ENCODE measurements at regions not wholly inside any gene's neighbourhood (a gene's known extent, or its start where the extent isn't known, plus 50 kb on each side); places are given as distances from the start of the nearest gene placed in this dataset.

GRCh38 chr3:170799009-170799408 is 71.0 kb downstream of the RPL22L1 start:
- Histone ChIP-seq H2AFZ (ENCODE audit: low read depth) (no peak overlapping the region), H3K27ac (ENCODE audit: low read depth in 2 of 2, low read length in 1 of 2) (no peak overlapping the region), H3K9me2 (no peaks in the 10 kb centered on the region), H3K9me3 (no peaks in the 10 kb centered on the region; the same call in 1 of the 2 replicates), H3K9ac (no peak overlapping the region), H3K36me3 (replicated peaks in 1 of 2; ENCODE audit: control insufficient read depth in 1 of 2, insufficient read depth in 2 of 2, low read length in 1 of 2) (no peaks in the 10 kb centered on the region), H3K79me2 (ENCODE audit: insufficient read depth) (no peaks in the 10 kb centered on the region), H3K4me1 (ENCODE audit: control insufficient read depth in 1 of 2, insufficient read depth in 2 of 2, low read depth in 1 of 2, low read length in 1 of 2) (peaks cover 0 to 20% of the 10 kb centered on the region in 2 experiments; a peak in 2 of 4 replicates), H4K20me1 (ENCODE audit: insufficient read depth) (no peaks in the 10 kb centered on the region), H3K27me3 (ENCODE audit: insufficient read depth) (no peaks in the 10 kb centered on the region), H3K4me3 (ENCODE audit: low read depth in 2 of 2, low read length in 1 of 2) (no peak overlapping the region), H3K4me2 (no peak overlapping the region), H3F3A (replicated peaks; ENCODE audit: insufficient read depth) (peaks cover 23% of the 10 kb centered on the region)
- TF ChIP-seq EP300 (IDR thresholded peaks at IDR 0.05; ENCODE audit: borderline replicate concordance in 1 of 2, low read depth in 1 of 2, low read length in 1 of 2) (no peak), MXI1 (IDR thresholded peaks at IDR 0.05; ENCODE audit: low read depth, low read length) (no peak), GATA2 (CRISPR knock-in tag; IDR thresholded peaks at IDR 0.05) (no peak), TCF12 (IDR thresholded peaks at IDR 0.05) (no peak), PBX3 (IDR thresholded peaks at IDR 0.05) (no peak), TEAD4 (IDR thresholded peaks at IDR 0.05; ENCODE audit: borderline replicate concordance, insufficient read depth) (no peak), RXRA (IDR thresholded peaks at IDR 0.05; ENCODE audit: borderline replicate concordance, low read depth) (no peak)
- 84% methylated on average over 2 of the region's 2 CpGs for WGBS (ENCODE audit: low lambda C conversion rate)
- DNase-seq, result no peak
- ChIA-PET CTCF (interaction anchor here (1.7 to 4.0 kb wide), 2 partner anchors 11 to 49 kb away, joined by 3 to 16 read pairs; no protein-coding TSS in a partner anchor), POLR2A (no interaction called here)

GRCh38 chr3:170797685-170798084 is 72.3 kb downstream of the RPL22L1 start:
- H3K4me1 ChIP-seq (ENCODE audit: control insufficient read depth in 1 of 2, insufficient read depth in 2 of 2, low read depth in 1 of 2, low read length in 1 of 2), result peaks cover 0 to 10% of the 10 kb centered on the region in 2 experiments; a peak in 1 of 4 replicates
- H3K27ac ChIP-seq (ENCODE audit: low read depth in 2 of 2, low read length in 1 of 2), result no peak overlapping the region
- 65% methylated on average over 5 of the region's 5 CpGs for WGBS (ENCODE audit: low lambda C conversion rate)
- no peaks in the 10 kb centered on the region for H4K20me1 ChIP-seq (ENCODE audit: insufficient read depth)
- no peak overlapping the region for H3K4me2 ChIP-seq
- no peak overlapping the region for H2AFZ ChIP-seq (ENCODE audit: low read depth)
- no peaks in the 10 kb centered on the region for H3K36me3 ChIP-seq (replicated peaks in 1 of 2; ENCODE audit: control insufficient read depth in 1 of 2, insufficient read depth in 2 of 2, low read length in 1 of 2)
- H3K9me2 ChIP-seq, result no peaks in the 10 kb centered on the region
- H3F3A ChIP-seq (replicated peaks; ENCODE audit: insufficient read depth), result peaks cover 13% of the 10 kb centered on the region
- no peak for DNase-seq
- no peak overlapping the region for H3K4me3 ChIP-seq (ENCODE audit: low read depth in 2 of 2, low read length in 1 of 2)
- H3K27me3 ChIP-seq (ENCODE audit: insufficient read depth), result no peaks in the 10 kb centered on the region
- ChIA-PET POLR2A (no interaction called here), CTCF (interaction anchor here (1.7 to 4.0 kb wide), 2 partner anchors 13 to 51 kb away, joined by 3 to 16 read pairs; no protein-coding TSS in a partner anchor)
- no peak for TF ChIP-seq TAF1 (IDR thresholded peaks at IDR 0.05; ENCODE audit: borderline replicate concordance, low read depth, low read length)
- no peak for TF ChIP-seq MEF2A (IDR thresholded peaks at IDR 0.05; ENCODE audit: borderline replicate concordance, low read depth)
- no peak for TF ChIP-seq TCF12 (IDR thresholded peaks at IDR 0.05)
- TF ChIP-seq SIN3A (IDR thresholded peaks at IDR 0.05; ENCODE audit: borderline replicate concordance, low read depth, low read length), result no peak
- TF ChIP-seq SMC3 (IDR thresholded peaks at IDR 0.05; ENCODE audit: low read depth, low read length), result no peak
- TF ChIP-seq RXRA (IDR thresholded peaks at IDR 0.05; ENCODE audit: borderline replicate concordance, low read depth), result no peak
- no peak for TF ChIP-seq RFX5 (IDR thresholded peaks at IDR 0.05; ENCODE audit: low read length)
- no peak for TF ChIP-seq EZH2phosphoT487 (IDR thresholded peaks at IDR 0.05; ENCODE audit: borderline replicate concordance, low read depth)
- TF ChIP-seq RAD21 (IDR thresholded peaks at IDR 0.05; ENCODE audit: low read length), result no peak
- TF ChIP-seq YY1 (IDR thresholded peaks at IDR 0.05; ENCODE audit: low read depth), result no peak
- no peak for TF ChIP-seq GABPA (IDR thresholded peaks at IDR 0.05; ENCODE audit: low read depth)
- TF ChIP-seq IRF3 (IDR thresholded peaks at IDR 0.05; ENCODE audit: low read depth, low read length), result no peak
- TF ChIP-seq TEAD4 (IDR thresholded peaks at IDR 0.05; ENCODE audit: borderline replicate concordance, insufficient read depth), result no peak
- TF ChIP-seq NRF1 (IDR thresholded peaks at IDR 0.05; ENCODE audit: low read depth, low read length), result no peak
- TF ChIP-seq CHD2 (IDR thresholded peaks at IDR 0.05; ENCODE audit: low read length, partially characterized antibody), result no peak
- TF ChIP-seq, protein P1, sequence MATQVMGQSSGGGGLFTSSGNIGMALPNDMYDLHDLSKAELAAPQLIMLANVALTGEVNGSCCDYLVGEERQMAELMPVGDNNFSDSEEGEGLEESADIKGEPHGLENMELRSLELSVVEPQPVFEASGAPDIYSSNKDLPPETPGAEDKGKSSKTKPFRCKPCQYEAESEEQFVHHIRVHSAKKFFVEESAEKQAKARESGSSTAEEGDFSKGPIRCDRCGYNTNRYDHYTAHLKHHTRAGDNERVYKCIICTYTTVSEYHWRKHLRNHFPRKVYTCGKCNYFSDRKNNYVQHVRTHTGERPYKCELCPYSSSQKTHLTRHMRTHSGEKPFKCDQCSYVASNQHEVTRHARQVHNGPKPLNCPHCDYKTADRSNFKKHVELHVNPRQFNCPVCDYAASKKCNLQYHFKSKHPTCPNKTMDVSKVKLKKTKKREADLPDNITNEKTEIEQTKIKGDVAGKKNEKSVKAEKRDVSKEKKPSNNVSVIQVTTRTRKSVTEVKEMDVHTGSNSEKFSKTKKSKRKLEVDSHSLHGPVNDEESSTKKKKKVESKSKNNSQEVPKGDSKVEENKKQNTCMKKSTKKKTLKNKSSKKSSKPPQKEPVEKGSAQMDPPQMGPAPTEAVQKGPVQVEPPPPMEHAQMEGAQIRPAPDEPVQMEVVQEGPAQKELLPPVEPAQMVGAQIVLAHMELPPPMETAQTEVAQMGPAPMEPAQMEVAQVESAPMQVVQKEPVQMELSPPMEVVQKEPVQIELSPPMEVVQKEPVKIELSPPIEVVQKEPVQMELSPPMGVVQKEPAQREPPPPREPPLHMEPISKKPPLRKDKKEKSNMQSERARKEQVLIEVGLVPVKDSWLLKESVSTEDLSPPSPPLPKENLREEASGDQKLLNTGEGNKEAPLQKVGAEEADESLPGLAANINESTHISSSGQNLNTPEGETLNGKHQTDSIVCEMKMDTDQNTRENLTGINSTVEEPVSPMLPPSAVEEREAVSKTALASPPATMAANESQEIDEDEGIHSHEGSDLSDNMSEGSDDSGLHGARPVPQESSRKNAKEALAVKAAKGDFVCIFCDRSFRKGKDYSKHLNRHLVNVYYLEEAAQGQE (IDR thresholded peaks at IDR 0.05; ENCODE audit: low read depth, low read length), result no peak
- TF ChIP-seq NFIC (IDR thresholded peaks at IDR 0.05; ENCODE audit: borderline replicate concordance), result no peak
- H3K9me3 ChIP-seq, result no peaks in the 10 kb centered on the region; the same call in 1 of the 2 replicates
- no peak overlapping the region for H3K9ac ChIP-seq
- no peaks in the 10 kb centered on the region for H3K79me2 ChIP-seq (ENCODE audit: insufficient read depth)

Data from SK-N-SH (cell line).